SHP77 (cell line): ENCODE measurements at regions not wholly inside any gene's neighbourhood (a gene's known extent, or its start where the extent isn't known, plus 50 kb on each side); places are given as distances from the start of the nearest gene placed in this dataset.
A peak's percentile ranks its signal among the peaks of the same experiment; 100 is the strongest.
"Not testable (repeated sequence)": the region's sequence is repeated elsewhere in the genome, so short reads cannot be mapped to it uniquely, and the experiment has no call there.

Experiments
- DNase-seq, 2 experiments: peaks; one replicate each; lab custom pipeline; 2025; lab: John Stamatoyannopoulos, UW

DNA sequence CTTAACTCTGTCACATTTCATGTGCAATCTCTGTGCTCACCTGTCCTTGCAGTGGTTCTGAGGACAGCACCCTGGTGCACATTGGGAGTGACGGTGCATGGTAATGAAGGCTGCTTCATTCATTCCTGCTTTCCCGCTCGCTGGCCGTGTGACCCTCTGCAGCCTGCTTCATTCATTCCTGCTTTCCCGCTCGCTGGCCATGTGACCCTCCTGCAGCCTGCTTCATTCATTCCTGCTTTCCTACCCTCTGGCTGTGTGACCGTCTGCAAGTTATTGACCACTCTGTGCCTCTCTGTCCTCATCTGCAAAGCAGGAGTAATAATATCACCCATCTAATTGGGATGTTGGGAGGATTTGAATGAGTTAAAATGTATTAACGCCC lies 189.1 kb upstream of the TMEM132C start:
- DNase-seq = no peak

DNA sequence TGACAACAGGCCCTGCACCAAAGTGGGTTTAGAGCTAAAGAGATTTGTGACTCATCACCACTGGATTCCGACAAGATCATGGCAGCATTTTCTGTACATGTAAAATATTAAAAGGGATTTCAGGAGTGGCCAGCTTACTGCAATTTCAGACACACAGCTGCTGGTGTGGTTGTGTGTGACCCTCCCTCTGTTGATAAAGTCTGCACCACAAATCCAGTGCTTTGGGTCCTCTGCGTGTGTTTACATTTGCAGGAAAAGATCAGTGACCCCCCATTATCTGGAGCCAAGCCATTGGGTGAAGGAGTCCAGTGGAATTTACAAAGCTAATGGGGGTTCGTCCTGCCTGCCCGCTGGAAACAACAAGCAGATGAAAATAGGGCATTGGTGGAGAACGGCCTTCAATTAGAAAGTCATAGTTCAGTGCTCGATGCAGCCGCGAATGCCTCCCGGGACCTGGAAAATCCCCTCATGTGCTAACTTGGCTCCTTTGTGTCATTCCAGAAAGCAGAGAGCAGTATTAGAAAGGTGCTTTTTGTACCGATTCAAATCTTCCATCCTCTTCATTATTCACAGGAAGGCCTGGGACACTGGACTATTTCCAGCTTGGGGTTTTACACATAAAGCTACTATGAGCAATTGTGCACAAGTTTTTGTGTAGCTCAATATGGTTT lies 188.5 kb upstream of the TMEM132C start:
- no peak for DNase-seq

DNA sequence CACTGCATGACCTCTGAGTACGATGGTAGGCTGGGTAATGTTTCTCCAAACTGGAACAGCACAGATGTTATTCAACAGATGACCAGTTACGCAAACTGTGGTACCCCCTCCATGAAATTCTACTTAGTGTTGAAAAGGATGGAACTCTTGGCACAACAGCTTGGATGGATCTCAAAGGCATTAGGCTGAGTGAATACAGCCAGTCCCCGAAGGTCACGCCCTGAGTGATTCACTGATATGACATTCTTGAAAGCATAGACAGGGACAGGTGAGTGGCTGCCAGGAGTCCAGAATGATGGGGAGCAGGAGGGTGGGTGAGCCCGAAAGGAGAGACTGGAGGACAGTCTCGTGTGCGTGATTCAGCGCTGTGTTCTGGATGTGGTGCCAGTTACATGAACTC lies 187.5 kb upstream of the TMEM132C start:
- DNase-seq = no peak

DNA sequence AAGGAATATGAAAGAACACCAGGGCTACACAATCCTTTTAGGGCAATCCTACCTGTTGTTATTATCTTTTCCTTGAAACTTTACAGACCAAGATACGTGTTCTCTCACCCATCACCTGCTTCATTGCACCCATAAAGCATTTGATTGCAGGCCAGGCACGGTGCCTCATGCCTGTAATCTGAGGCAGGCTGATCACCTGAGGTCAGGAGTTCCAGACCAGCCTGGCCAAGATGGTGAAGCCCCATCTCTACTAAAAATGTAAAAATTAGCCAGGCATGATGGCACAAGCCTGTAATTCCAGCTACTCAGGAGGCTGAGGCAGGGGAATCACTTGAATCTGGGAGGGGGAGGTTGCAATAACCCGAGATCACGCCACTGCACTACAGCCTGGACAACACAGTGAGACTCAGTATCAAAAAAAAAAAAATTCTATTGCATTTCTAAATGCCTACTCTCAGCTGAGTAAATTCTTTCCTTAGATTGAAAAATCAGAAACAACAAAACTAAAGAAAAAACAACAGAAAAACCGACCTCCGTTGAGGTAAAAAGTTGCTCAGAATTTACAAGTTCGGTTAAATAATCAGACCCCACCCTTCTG lies 183.7 kb upstream of the TMEM132C start:
- no peak for DNase-seq

DNA sequence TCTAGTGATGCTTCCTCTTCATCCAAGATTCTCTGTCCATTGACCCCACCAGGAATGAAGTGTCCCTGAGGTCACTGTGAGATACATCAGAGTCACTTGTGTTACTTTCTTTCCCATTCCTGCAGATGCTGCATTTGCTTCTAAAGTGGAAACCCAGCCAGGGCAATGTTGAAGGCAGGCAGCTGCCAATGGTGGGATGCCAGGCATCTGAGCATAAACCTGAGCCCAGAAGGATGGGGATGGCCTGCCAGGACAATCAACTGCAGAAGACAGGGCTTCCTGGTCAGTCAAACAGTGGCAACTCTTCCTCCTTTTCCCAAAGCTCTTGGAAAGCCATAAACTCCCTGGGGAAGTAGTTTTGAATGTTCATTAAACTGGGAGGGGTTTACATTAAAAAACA lies 178.0 kb upstream of the TMEM132C start:
- DNase-seq = no peak

DNA sequence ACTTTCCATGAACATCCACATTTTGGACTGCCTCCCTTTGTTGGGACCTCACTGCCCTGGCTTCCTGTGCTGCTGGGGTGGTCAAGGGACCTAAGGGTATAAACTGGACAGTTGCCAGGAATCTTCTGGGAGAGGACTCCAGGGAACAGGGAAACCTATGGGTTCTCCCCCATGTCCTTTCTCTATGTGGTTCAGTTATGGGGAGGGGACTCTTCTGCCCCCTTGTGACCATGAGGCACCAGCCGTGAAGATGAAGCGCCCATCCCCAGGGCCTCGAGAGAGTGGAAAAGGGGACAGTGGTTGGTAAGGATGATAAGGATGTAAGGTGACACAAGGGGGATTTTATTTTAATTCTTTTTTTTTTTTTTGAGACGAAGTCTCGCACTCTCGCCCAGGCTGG lies 177.0 kb upstream of the TMEM132C start:
- DNase-seq = no peak

DNA sequence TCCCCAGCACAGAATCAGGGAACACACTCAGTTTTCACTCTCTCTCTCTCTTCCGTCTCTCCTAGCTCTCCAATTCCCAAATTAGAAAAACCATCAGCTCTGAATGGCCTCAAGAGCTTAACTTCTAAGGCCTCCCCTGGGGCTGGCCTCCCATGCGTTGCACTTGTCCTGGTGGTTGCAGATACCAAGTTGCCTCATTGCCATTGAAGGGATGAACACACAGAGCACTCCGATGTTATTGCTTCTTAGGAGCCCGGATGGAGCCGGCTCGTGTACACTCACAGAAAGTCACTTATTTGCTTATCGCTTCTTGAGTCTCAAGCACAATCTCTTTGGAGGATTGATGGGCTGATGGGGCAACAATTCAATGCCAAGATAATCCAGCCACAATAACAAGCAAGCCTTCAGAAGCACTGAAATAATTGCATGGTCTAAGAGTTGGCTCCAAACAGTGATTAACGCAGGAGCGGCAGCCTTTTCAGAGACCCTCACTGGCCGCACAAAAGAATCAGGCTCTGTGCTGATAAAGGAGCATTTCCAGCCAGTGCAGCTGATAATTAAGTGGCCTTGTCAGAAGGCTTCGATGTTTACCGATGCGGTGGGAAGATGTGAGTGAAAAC lies 175.8 kb upstream of the TMEM132C start:
- no peak for DNase-seq

DNA sequence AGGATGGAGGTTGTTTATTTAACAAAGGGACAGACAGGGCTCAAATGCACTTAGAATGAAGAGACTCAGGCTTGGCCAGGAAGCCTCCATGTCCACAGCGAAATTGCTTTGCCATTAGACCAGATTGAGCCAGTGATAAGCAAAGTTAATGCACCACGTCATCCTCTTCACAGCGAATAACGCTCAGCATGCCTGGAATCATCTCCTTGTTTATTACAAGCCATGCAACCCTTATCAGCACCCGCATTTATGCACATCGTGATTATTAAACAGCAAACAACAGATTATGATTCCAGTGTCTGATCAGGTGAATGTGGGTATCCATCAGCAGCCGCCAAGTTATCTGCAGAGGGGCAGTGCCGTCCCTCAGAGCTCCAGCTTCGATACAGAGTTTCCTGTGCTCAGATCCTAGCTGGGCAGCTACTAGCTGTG lies 175.0 kb upstream of the TMEM132C start:
- no peak for DNase-seq

DNA sequence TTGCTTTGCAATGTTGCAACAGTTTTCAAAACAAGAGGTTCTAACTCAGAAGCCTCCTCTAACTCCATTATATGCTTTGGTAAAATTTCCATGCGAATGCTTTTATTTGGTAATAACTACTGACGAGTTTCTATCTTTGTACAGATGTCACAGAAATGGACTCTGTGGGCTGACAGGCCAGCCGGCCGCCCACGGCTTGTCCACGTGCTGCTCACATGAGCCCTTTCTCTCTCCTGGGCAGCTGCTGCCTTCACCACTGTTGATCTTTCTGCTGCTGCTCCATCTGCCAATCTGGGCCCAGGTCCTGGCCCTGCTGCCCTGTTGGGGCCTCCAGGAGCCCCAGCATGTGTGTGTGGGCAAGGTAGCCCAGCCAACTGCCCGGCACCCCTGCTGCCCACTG lies 168.2 kb upstream of the TMEM132C start:
- peak in 1 of 2 experiments; percentile 36 for DNase-seq

DNA sequence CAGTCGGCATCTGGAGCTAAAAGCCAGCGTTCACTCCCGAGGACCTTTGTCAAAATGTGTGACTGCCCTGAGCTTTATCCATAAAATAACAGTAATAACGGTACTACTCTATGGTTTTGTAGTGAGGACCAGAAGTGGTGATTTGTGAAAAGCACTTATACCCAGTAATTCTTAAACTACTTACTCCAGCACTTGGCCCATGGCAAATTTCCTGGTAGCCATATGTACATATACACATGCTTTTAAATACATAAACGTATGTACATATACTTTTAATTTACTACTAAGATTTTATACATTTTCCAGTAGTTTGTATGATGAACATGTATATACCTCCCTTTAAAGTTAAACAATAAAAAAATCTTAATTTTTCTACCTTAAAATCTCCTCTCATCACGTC lies 163.8 kb upstream of the TMEM132C start:
- no peak for DNase-seq

DNA sequence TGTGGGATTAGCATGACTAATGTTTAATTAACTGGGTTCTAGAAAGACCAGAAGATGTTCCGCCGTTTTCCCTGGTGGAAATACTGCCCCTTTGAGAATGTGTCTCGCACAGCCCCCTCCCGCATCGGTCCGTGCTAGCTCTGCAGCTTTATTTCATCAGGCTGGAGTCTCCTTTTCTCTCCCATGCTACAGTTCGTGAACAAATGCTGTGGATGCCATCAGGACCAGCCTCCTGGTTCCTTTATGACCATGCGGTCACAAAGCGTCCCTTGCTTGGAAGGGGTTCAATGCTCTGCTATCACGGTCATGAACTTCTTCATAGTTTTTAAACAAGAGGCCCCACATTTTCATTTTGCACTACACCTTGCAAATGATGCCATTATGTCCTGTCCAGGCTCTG lies 157.7 kb upstream of the TMEM132C start:
- no peak for DNase-seq

DNA sequence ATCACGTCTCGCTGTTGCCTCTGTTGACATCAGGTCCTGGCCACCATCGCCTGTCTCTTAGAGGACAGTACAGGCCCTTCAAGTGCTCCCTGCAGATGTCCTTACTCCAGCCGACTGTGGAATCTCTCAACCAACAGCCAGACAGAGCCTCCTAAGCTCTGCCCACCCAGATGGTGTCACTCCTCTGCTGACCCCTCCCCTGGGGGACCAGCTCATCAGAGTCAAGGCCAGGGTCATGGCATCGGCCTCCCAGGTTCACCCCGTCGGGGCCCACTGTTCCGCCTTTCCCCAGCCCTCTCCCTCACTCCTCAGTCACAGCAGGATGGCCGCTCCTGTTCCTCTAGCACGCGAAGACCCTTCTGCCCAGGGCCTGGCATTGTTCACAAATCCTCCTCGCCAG lies 157.3 kb upstream of the TMEM132C start:
- no peak for DNase-seq

DNA sequence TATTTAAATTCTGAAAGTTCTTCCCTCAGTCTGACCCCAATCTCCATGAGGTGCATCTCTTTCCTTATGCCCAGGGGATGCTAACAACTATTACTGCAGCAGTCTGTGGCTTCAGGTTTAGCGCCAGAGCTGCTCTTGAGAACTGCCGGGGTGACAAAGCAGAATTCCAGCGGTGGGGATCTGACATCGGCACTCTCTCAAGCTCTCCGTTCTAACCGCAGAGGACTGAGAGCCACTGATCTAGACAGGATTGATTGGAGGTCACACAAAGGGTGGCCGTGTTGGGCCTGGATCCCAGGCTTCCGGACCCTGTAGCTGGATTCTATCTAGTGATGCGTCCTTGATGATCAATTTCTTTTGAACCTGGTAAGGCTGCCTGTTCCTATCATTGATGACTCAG lies 155.6 kb upstream of the TMEM132C start:
- DNase-seq = no peak

DNA sequence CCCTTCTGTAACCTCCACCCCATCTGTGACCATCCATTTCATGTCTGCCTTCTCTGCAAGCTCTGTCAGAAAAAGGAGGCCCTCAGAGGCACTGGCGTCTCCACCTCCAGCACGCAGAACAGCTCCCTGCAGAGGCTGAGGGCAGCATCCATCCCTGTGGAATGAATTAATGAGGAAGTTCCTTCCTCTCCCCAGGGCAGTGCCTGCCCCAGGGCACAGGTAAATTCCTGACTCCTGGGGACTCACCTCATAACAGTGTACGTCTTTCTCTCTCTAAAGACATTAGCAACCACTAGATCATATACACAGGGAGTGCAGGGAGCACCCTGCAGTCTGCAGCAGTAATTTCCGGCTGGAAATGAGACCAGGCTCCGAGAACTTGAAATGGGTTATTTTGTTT lies 155.0 kb upstream of the TMEM132C start:
- DNase-seq = no peak

DNA sequence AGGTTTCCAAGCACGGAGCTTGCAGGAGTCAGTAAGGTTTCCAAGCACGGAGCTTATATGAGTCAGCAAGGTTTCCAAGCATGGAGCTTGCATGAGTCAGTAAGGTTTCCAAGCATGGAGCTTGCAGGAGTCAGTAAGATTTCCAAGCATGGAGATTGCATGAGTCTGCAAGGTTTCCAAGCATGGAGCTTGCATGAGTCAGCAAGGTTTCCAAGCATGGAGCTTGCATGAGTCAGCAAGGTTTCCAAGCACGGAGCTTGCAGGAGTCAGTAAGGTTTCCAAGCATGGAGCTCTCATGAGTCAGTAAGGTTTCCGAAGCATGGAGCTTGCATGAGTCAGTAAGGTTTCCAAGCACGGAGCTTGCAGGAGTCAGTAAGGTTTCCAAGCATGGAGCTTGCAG lies 153.7 kb upstream of the TMEM132C start:
- DNase-seq = not testable (repeated sequence)

DNA sequence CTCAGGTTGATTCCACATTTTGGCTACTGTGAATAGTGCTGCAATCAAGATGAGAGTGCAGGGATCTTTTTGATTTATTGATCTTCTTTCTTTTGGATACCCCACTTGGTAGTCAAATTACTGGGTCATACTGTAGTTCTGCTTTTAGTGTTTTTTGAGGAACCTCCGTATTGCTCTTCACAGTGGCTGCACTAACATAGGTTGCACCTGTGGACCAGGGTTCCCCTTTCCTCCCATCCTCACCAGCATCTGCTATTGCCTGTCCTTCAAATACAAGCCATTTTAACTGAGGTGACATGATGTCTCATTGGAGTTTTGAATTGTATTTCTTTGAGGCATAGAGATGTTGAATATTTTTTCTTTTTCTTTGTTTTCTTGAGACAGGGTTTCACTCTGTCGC lies 152.5 kb upstream of the TMEM132C start:
- no peak for DNase-seq

DNA sequence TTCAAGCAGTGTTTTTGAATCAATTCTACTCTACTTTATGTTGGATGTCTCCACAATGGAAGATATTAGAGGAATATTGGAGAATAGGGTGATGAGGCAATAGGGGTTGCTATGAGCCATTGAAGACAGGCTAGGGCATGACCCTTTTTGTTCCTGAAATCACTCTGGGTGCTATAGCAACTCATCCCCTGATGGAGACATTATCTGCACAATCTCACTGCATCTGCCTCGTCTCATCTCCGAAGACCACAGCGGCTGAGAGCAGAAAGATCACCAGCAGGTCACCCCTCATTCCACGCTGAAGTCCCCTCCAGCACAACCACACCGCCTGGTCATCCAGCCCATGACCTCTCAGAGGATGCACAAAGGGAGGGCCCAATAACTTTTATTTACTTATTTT lies 150.4 kb upstream of the TMEM132C start:
- DNase-seq = no peak

DNA sequence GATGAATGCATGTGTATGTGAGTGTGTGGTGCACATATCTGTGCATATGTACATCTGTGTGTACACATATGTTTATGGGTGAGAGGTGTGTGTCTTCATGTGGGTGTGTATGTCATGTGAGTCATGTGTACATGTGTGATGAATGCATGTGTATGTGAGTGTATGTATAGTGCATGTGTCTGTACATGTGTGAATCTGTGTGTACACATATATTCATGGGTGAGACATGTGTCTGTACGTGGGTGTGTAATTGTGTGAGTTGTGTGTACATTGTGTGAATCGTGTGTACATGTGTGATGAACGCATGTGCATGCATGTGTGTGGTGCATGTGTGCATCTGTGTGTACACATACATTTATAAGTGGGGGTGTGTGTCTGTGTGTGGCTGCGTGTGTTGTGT lies 146.9 kb upstream of the TMEM132C start:
- no peak for DNase-seq

DNA sequence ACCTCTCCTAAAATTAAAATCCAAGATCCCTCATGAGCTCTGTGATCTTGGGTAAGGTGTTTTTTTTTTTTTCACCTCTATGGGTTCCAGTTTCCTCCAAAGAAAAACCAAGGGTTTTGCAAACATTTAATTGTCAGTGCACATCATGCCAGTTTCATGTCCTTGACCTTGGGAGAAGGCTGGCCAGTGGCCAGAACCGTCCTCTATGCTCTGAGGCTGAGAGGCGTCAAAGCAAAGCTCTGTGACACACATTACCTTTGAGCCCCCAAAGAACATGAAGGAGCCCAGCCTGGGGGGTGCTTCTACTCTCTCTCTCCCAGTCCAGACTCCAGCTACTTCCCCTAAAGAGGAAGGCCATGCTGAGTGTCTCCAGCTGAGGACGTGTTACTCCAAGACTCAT lies 145.5 kb upstream of the TMEM132C start:
- no peak for DNase-seq

DNA sequence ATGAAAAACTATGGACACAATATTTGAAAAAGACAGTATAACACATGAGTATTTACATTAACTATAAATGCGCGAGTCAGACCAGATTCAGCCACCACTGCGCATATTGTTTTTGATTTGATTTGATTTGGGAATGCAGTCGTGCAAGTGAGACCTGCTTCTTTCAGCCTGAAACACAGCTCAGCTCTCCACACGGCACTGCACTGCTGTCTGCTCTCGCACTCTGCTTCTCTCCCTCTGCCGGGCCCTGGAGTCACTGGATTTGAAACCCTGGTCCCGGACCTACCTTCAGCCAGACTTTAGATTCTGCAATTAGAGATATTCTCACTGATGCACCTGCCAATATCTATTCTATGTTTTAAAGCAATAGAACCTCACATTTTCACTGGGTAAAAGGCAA lies 143.9 kb upstream of the TMEM132C start:
- no peak for DNase-seq

DNA sequence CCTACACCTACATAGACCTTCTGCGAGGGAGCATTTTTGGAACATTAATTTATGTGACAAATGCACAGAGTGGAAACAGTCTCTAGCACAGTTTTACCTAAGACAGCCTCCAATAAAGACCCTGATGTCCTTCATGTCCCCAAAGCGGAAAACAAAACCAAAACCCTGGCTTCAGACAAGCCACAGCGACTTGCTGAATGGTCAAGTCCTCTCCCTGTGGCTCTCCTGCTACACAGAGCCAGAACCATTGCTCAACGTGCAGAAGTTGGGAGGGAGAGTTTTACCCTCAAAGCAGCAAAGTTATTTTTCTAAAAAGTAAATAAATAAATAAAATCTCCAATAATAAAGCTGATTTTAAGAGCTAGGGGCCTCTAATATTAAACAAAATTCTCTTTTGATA lies 135.0 kb upstream of the TMEM132C start:
- no peak for DNase-seq

DNA sequence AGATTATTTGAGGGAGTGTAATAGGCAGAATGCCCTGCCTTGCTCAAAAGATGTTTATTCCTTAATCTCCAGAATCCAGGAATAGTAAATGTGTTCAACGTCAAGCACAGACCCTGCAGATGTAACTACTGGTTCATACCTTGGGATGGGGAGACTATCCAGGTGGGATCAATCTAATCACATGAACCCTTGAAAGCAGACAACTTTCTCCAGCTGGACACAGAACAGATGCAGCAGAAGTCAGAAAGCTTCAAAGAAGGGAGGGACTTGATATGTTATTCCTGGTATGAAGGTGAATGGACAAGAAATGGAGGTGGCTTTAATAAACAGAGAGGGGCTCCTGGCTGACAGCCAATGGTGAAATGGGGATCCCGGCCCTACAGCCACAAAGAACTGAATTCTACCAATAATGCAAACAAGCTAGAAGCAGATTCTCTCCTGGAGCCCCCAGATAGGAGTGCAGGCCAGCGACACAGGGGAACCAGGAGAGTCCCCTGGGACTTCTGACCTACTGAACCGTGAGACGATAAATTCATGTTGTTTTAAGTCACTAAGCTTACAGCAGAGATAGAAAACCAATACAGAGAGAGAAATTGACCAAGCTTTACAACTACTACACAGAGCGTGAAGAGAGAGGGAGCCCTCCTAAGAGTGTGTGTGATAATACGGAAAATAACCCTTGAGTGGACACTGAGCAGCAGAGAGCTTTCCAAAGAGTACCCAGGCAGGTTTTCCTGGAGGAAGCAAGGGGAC lies 133.5 kb upstream of the TMEM132C start:
- no peak for DNase-seq

DNA sequence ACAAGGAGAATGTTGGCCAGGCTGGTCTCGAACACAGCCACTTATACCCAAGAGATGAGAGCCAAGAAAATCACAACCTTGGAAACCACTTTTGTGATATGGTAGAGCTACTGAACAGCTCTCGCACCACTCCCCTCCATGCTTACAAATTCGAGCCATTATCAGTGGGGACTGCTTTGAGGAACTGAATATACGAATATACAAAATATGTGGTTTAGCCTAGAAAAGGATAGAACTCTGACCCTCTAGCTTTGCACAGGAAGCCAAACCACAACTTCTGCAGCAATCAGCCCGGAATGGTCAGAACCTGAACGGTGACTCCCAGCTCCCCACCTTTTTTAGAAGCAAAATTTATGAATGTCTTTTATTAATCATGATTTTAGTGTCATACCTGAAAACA lies 129.8 kb upstream of the TMEM132C start:
- DNase-seq = no peak
